HCT116 (cell line): ENCODE measurements at regions not wholly inside any gene's neighbourhood (a gene's known extent, or its start where the extent isn't known, plus 50 kb on each side); places are given as distances from the start of the nearest gene placed in this dataset.

Experiments used
- ATAC-seq: fragments of 200-7000 bp; cut with Tn5 transposase; 2 replicates; pipeline ENCODE4 v1.9.1; 2020; ENCODE audit warnings: mild to moderate bottlenecking, moderate library complexity
- BruUV-seq: library from RNA; stranded (reverse); fragments of 400-500 nt; replicated peaks from 2 replicates; lab custom pipeline; 2021; lab: Mats Ljungman, UMichigan
- CTCF ChIA-PET: fragments of 300-600 bp; sonication (Branson Sonifier 250); formaldehyde crosslinking; loops from one replicate; lab custom pipeline; 2021; ENCODE audit warnings: antibody characterized with exemption; lab: Charles Lee
- POLR2A ChIA-PET: fragments of 300-600, 350-600 bp; sonication (Branson Sonifier 250); formaldehyde crosslinking; loops from one replicate; lab custom pipeline; 2021; ENCODE audit warnings: antibody characterized with exemption; lab: Charles Lee
- RAD21 ChIA-PET, 2 experiments: fragments of 300-600 bp; sonication (Branson Sonifier 250); formaldehyde crosslinking; loops; one replicate each; lab custom pipeline; 2023; ENCODE audit warnings: low total read pairs in 2 of 2; ENCODE audit not compliant: uncharacterized antibody in 2 of 2, unreplicated experiment in 2 of 2, low non-redundant PET in 1 of 2; lab: Charles Lee
- DNase-seq: peaks from one replicate; pipeline ENCODE4 v3.0.0-alpha.2; 2010; ENCODE audit warnings: low read depth, low spot score
- H2AFZ ChIP-seq: fragments of 200-600 bp; shearing (Covaris generic), sonication (generic); 2 replicates; pipeline ENCODE4 v1.6.1; 2017; ENCODE audit warnings: low read depth, mixed run types, mixed read lengths, antibody characterized with exemption, low read length; ENCODE audit not compliant: poor library complexity, severe bottlenecking
- H3K27ac ChIP-seq: 2 replicates; pipeline ENCODE4 v1.5.1; 2012; ENCODE audit warnings: low read depth, low read length
- H3K27me3 ChIP-seq: fragments of 200-600 bp; sonication (generic); 2 replicates; pipeline ENCODE4 v1.6.1; 2016; ENCODE audit warnings: mixed run types, low read length, mixed read lengths; ENCODE audit not compliant: insufficient read depth
- H3K36me3 ChIP-seq, 2 experiments: fragments of 200-500 bp in 1 of 2; fragments of 200-600 bp in 1 of 2; sonication (Bioruptor generic) in 1 of 2; sonication (generic) in 1 of 2; 2 replicates each; pipeline versions ENCODE4 v1.5.1 to v1.6.1; 2014 to 2016; ENCODE audit warnings: low read length in 2 of 2, inconsistent platforms in 1 of 2, mixed read lengths in 1 of 2, mixed run types in 1 of 2; ENCODE audit not compliant: insufficient read depth in 2 of 2, control insufficient read depth in 1 of 2
- H3K4me1 ChIP-seq, 2 experiments: fragments of 200-600 bp in 1 of 2; sonication (generic) in 1 of 2; 2 replicates each; pipeline versions ENCODE4 v1.5.1 to v1.6.1; 2012 to 2017; ENCODE audit warnings: low read length in 2 of 2, inconsistent platforms in 1 of 2, mild to moderate bottlenecking in 1 of 2, mixed read lengths in 1 of 2, mixed run types in 1 of 2, moderate library complexity in 1 of 2; ENCODE audit not compliant: insufficient read depth in 2 of 2, control insufficient read depth in 1 of 2
- H3K4me2 ChIP-seq: fragments of 200-600 bp; sonication (generic); 2 replicates; pipeline ENCODE4 v1.6.1; 2017; ENCODE audit warnings: mixed run types, low read length, mixed read lengths
- H3K4me3 ChIP-seq, 2 experiments: fragments of 200-600 bp in 1 of 2; sonication (generic) in 1 of 2; replicated peaks in 1 of 2; 2 replicates each; pipeline ENCODE4 v1.5.1; 2011 to 2016; ENCODE audit warnings: low read length in 2 of 2, control low read depth in 1 of 2, low read depth in 1 of 2, mild to moderate bottlenecking in 1 of 2, mixed read lengths in 1 of 2, mixed run types in 1 of 2
- H3K79me2 ChIP-seq: fragments of 200-600 bp; sonication (generic); 2 replicates; pipeline ENCODE4 v1.6.1; 2017; ENCODE audit warnings: mild to moderate bottlenecking, mixed run types, low read length, moderate library complexity, mixed read lengths; ENCODE audit not compliant: insufficient read depth
- H3K9ac ChIP-seq: fragments of 200-600 bp; sonication (generic); 2 replicates; pipeline ENCODE4 v1.6.1; 2016; ENCODE audit warnings: low read length, mixed read lengths
- H3K9me2 ChIP-seq: fragments of 200-600 bp; sonication (generic), shearing (Covaris generic); 2 replicates; pipeline ENCODE4 v1.6.1; 2017; ENCODE audit warnings: mixed run types, mild to moderate bottlenecking, moderate library complexity; ENCODE audit not compliant: insufficient read depth
- H3K9me3 ChIP-seq, 2 experiments: fragments of 200-500 bp in 1 of 2; fragments of 200-600 bp in 1 of 2; sonication (Bioruptor generic) in 1 of 2; sonication (generic) in 1 of 2; 2 replicates each; pipeline ENCODE4 v1.6.1; 2014 to 2017; ENCODE audit warnings: low read length in 2 of 2, mixed read lengths in 2 of 2, inconsistent platforms in 1 of 2, low read depth in 1 of 2, mild to moderate bottlenecking in 1 of 2, mixed run types in 1 of 2, moderate library complexity in 1 of 2; ENCODE audit not compliant: control insufficient read depth in 1 of 2, insufficient read depth in 1 of 2
- H4K20me1 ChIP-seq: fragments of 200-600 bp; sonication (generic), shearing (Covaris generic); 2 replicates; pipeline ENCODE4 v1.6.1; 2017; ENCODE audit warnings: mixed run types, mild to moderate bottlenecking, moderate library complexity; ENCODE audit not compliant: insufficient read depth
- CBX3 ChIP-seq: IDR thresholded peaks from 2 replicates; pipeline ENCODE4 v1.6.1; 2012; ENCODE audit warnings: low read depth
- CTCF ChIP-seq, 3 experiments: fragments of 200-600 bp in 1 of 3; sonication (generic) in 1 of 3; IDR thresholded peaks in 2 of 3; conservative IDR thresholded peaks in 1 of 3; 2 replicates each; pipeline ENCODE4 v1.5.1; 2012 to 2017; ENCODE audit warnings: low read depth in 2 of 3, low read length in 2 of 3, antibody characterized with exemption in 1 of 3, borderline replicate concordance in 1 of 3, control low read depth in 1 of 3, mild to moderate bottlenecking in 1 of 3, mixed read lengths in 1 of 3, mixed run types in 1 of 3, moderate library complexity in 1 of 3; ENCODE audit not compliant: insufficient read depth in 1 of 3
- EZH2 ChIP-seq: fragments of 200-600 bp; sonication (generic); IDR thresholded peaks from 2 replicates; pipeline ENCODE4 v1.6.1; 2017; ENCODE audit warnings: antibody characterized with exemption, mixed run types
- FOSL1 ChIP-seq: IDR thresholded peaks from 2 replicates; pipeline ENCODE4 v1.6.1; 2012; ENCODE audit warnings: low read depth
- JUND ChIP-seq: IDR thresholded peaks from 2 replicates; pipeline ENCODE4 v1.6.1; 2012
- REST ChIP-seq: IDR thresholded peaks from 2 replicates; pipeline ENCODE4 v1.6.1; 2012; ENCODE audit warnings: low read depth
- SIN3A ChIP-seq: IDR thresholded peaks from 2 replicates; pipeline ENCODE4 v1.6.1; 2012; ENCODE audit warnings: low read depth
- SP1 ChIP-seq: IDR thresholded peaks from 2 replicates; pipeline ENCODE4 v1.6.1; 2012; ENCODE audit warnings: low read depth
- SRF ChIP-seq: IDR thresholded peaks from 2 replicates; pipeline ENCODE4 v1.6.1; 2012; ENCODE audit warnings: low read depth
- TCF7L2 ChIP-seq: IDR thresholded peaks from 2 replicates; pipeline ENCODE4 v1.7.0; 2011; ENCODE audit warnings: borderline replicate concordance, inconsistent platforms; ENCODE audit not compliant: insufficient read depth, insufficient read length; ENCODE audit errors: extremely low read depth
- ZFX ChIP-seq: fragments of 450-650 bp; IDR thresholded peaks from 2 replicates; pipeline ENCODE4 v1.6.1; 2017
- intact Hi-C: fragments of 100-400 bp; cut with micrococcal nuclease; formaldehyde crosslinking; loops from 2 replicates; pipeline ENCODE4 v1.10.0; 2022
- TF ChIP-seq, protein P1 (sequence below): IDR thresholded peaks from 2 replicates; pipeline ENCODE4 v1.6.1; 2012

GRCh38 chr3:148389916-148390315 lies 307.8 kb upstream of the AGTR1 start:
- RAD21 ChIA-PET: no interaction called here
- no peaks in the 10 kb centered on the region for H3K36me3 ChIP-seq
- no peaks in the 10 kb centered on the region for H3K27me3 ChIP-seq
- ATAC-seq: no peak
- H3K9me3 ChIP-seq: no peaks in the 10 kb centered on the region
- no peaks in the 10 kb centered on the region for H3K9me2 ChIP-seq
- CTCF ChIA-PET: no interaction called here
- H3K4me1 ChIP-seq: no peaks in the 10 kb centered on the region
- H3K4me3 ChIP-seq: no peak overlapping the region
- H2AFZ ChIP-seq: no peak overlapping the region
- no peak overlapping the region for H3K4me2 ChIP-seq
- DNase-seq: no peak
- BruUV-seq: no TSS peak
- intact Hi-C loops: no loop called here
- no peak for TF ChIP-seq FOSL1
- no peak for TF ChIP-seq EZH2
- TF ChIP-seq ZFX: no peak
- no peak for TF ChIP-seq TCF7L2
- no peak for TF ChIP-seq JUND
- TF ChIP-seq, protein P1, sequence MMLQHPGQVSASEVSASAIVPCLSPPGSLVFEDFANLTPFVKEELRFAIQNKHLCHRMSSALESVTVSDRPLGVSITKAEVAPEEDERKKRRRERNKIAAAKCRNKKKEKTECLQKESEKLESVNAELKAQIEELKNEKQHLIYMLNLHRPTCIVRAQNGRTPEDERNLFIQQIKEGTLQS: no peak
- TF ChIP-seq SIN3A: no peak
- TF ChIP-seq CBX3: no peak
- TF ChIP-seq REST: no peak
- TF ChIP-seq SRF: no peak
- TF ChIP-seq CTCF (IDR thresholded peaks at IDR 0.05 in 2 of 3, conservative IDR thresholded peaks at IDR 0.05 in 1 of 3; ENCODE audit: borderline replicate concordance in 1 of 3, insufficient read depth in 1 of 3, low read depth in 2 of 3, low read length in 2 of 3): no peak
- TF ChIP-seq SP1: no peak
- TF ChIP-seq, all 23 proteins: peak for 0
- no peak overlapping the region for H3K27ac ChIP-seq
- H3K9ac ChIP-seq: no peak overlapping the region
- POLR2A ChIA-PET: no interaction called here
- H4K20me1 ChIP-seq: no peaks in the 10 kb centered on the region
- H3K79me2 ChIP-seq: no peaks in the 10 kb centered on the region
